IgD-negative memory B cell (primary cell): ENCODE measurements at regions not wholly inside any gene's neighbourhood (a gene's known extent, or its start where the extent isn't known, plus 50 kb on each side); places are given as distances from the start of the nearest gene placed in this dataset.

Experiments
- H3K27ac Mint-ChIP-seq, 3 donors: one replicate each; pipeline ENCODE4 v1.8.0; 2020 to 2022; ENCODE audit warnings: mild to moderate bottlenecking in 3 of 3, mixed read lengths in 3 of 3, moderate library complexity in 1 of 3
- H3K27me3 Mint-ChIP-seq: one replicate; pipeline ENCODE4 v1.8.0; 2021; ENCODE audit warnings: mixed read lengths
- H3K36me3 Mint-ChIP-seq: one replicate; pipeline ENCODE4 v1.8.0; 2020; ENCODE audit warnings: mild to moderate bottlenecking, mixed read lengths
- H3K4me1 Mint-ChIP-seq, 3 donors: one replicate each; pipeline ENCODE4 v1.8.0; 2020 to 2022; ENCODE audit warnings: mixed read lengths in 3 of 3, mild to moderate bottlenecking in 1 of 3
- H3K4me3 Mint-ChIP-seq, 4 donors: one replicate each; pipeline ENCODE4 v1.8.0; 2020 to 2022; ENCODE audit warnings: mild to moderate bottlenecking in 4 of 4, mixed read lengths in 4 of 4, moderate library complexity in 3 of 4
- H3K9me3 Mint-ChIP-seq, 3 donors: one replicate each; pipeline ENCODE4 v1.8.0; 2020 to 2021; ENCODE audit warnings: mixed read lengths in 3 of 3, mild to moderate bottlenecking in 1 of 3

DNA sequence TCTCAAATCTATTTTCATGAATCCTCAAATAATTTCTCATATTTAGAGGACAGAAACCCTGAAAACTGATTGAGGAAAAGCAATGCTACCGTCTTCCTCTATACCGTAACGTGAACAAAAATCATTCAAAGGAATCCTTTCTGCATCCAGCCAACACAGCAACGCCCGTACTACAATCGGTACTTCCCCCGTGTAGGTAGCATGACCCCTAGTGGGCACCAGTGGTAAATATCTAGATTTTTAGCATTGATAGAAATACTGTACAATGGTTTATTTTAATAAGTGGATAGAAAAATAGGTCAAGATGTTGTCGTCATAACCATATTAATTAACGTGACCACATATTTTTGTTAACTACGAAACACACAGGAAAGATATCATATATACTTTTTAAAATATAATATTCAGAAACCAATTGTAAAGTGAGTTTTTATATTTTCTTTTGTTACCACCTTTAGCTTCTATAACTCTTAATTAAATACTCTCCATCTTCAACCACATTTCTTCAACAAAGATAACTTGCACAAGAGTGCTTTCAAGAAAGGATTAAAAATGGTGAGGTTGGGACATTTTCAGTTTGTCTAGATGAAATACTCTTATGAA is 194.1 kb downstream of the SS18 start:
- Mint-ChIP-seq H3K27me3 (peaks cover 1% of the 10 kb centered on the region), H3K36me3 (no peaks in the 10 kb centered on the region), H3K4me1 (peaks cover 0 to 4% (median 3%) of the 10 kb centered on the region in 3 donors), H3K9me3 (peaks cover 0 to 3% (median 0%) of the 10 kb centered on the region in 3 donors), H3K27ac (no peak overlapping the region), H3K4me3 (no peak overlapping the region)

DNA sequence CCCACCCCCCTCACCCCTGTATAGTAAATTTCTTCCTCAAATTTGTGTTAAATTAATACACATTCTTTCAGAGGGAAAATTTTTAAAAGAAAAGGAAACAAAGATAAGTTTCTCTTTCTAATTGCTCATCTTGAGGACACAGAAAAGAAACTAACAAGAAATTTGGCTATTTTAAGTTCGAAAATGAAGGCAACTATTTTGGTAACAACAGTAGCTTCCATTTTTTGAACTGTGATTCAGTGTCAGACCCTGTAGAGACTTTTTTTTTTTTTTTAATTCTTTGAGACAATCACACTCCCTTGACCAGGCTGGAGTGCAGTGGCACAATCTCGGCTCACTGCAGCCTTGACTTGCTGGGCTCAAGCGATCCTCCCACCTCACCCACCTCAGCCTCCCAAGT is 194.9 kb downstream of the SS18 start:
- Mint-ChIP-seq H3K4me3 (peak overlapping the region in 1 of 4 donors; percentile 14), H3K27me3 (no peaks in the 10 kb centered on the region), H3K4me1 (peaks cover 0 to 4% (median 3%) of the 10 kb centered on the region in 3 donors), H3K9me3 (peaks cover 0 to under 1% (median 0%) of the 10 kb centered on the region in 3 donors), H3K36me3 (no peaks in the 10 kb centered on the region), H3K27ac (no peak overlapping the region)

- H3K27me3 Mint-ChIP-seq: peaks cover 2% of the 10 kb centered on the region
These were observed 204.1 kb downstream of the SS18 start for GRCh38 chr18:25886283-25886682.

DNA sequence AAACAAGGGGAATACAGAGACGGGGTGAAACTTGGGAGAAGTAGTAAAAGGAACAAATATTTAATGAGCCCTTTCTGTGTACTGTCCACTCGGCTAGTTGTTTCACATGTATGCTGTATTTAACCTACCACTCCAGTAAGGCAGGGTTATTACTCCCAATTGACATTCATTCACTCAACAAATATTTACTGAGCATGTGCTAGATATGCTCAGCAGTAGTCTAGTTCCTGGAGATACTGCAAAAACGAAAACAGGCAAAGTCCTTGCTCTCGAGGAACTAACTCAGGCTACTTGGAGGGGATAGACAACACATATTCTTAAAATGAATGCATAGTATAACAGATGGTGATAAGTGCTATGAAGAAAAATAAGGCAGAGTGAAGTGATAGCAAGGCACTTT is 207.3 kb downstream of the SS18 start:
- H3K9me3 Mint-ChIP-seq: peaks cover 3 to 14% (median 9%) of the 10 kb centered on the region in 3 donors
- no peaks in the 10 kb centered on the region for H3K4me1 Mint-ChIP-seq
- peaks cover 8% of the 10 kb centered on the region for H3K27me3 Mint-ChIP-seq
- no peak overlapping the region for H3K27ac Mint-ChIP-seq
- no peak overlapping the region for H3K4me3 Mint-ChIP-seq
- H3K36me3 Mint-ChIP-seq: no peaks in the 10 kb centered on the region

More at GRCh38 chr18:25886283-25886682, 204.1 kb downstream of the SS18 start:
- Mint-ChIP-seq H3K9me3 (peaks cover 3 to 14% (median 9%) of the 10 kb centered on the region in 3 donors), H3K36me3 (no peaks in the 10 kb centered on the region), H3K4me3 (peak overlapping the region in 1 of 4 donors; percentile 3), H3K4me1 (no peaks in the 10 kb centered on the region), H3K27ac (no peak overlapping the region)

GRCh38 chr18:25881149-25881548 is 209.3 kb downstream of the SS18 start:
- Mint-ChIP-seq H3K4me3 (no peak overlapping the region), H3K27me3 (peaks cover 7% of the 10 kb centered on the region), H3K36me3 (no peaks in the 10 kb centered on the region), H3K9me3 (peaks cover 1 to 3% (median 3%) of the 10 kb centered on the region in 3 donors), H3K4me1 (no peaks in the 10 kb centered on the region), H3K27ac (no peak overlapping the region)

DNA sequence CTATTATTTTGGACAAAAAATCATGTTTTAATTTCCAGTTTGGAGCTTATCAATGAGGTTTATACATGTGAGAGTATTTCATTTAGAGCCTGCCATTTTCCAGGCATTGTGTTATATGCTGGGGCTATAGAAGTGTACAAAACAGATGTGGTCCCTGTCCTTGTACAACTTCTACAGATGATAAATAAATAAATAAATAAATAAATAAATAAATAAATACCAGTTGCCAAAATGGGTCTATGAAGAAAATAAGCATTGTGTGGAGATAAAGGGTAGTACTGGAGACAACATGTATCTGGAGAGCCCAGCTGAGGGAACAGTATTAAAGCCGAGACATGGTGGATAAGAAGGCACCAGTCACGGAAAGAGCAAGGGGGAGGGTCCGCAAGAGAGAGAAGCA is 210.0 kb downstream of the SS18 start:
- Mint-ChIP-seq H3K27me3 (peaks cover 10% of the 10 kb centered on the region), H3K4me3 (no peak overlapping the region), H3K27ac (no peak overlapping the region), H3K4me1 (no peaks in the 10 kb centered on the region), H3K9me3 (peaks cover 0 to 2% (median 0%) of the 10 kb centered on the region in 3 donors), H3K36me3 (no peaks in the 10 kb centered on the region)

- no peaks in the 10 kb centered on the region for H3K4me1 Mint-ChIP-seq
- H3K9me3 Mint-ChIP-seq: peaks cover 0 to 4% (median 0%) of the 10 kb centered on the region in 3 donors
- H3K4me3 Mint-ChIP-seq: no peak overlapping the region
- H3K27me3 Mint-ChIP-seq: peaks cover 11% of the 10 kb centered on the region
- no peak overlapping the region for H3K27ac Mint-ChIP-seq
- H3K36me3 Mint-ChIP-seq: no peaks in the 10 kb centered on the region
These were observed 214.0 kb downstream of the SS18 start for GRCh38 chr18:25876330-25876948.

- Mint-ChIP-seq H3K4me3 (no peak overlapping the region), H3K9me3 (peaks cover 0 to 7% (median 0%) of the 10 kb centered on the region in 3 donors), H3K36me3 (peaks cover under 1% of the 10 kb centered on the region), H3K27ac (no peak overlapping the region), H3K4me1 (no peaks in the 10 kb centered on the region), H3K27me3 (peaks cover 11% of the 10 kb centered on the region)
These were observed 214.7 kb downstream of the SS18 start for GRCh38 chr18:25875551-25876240.

GRCh38 chr18:25873833-25874232 is 216.6 kb downstream of the SS18 start:
- Mint-ChIP-seq H3K27ac (no peak overlapping the region), H3K4me1 (no peaks in the 10 kb centered on the region), H3K27me3 (peaks cover 10% of the 10 kb centered on the region), H3K4me3 (no peak overlapping the region), H3K36me3 (peaks cover 2% of the 10 kb centered on the region), H3K9me3 (peaks cover 0 to 7% (median 0%) of the 10 kb centered on the region in 3 donors)

- H3K4me3 Mint-ChIP-seq: no peak overlapping the region
- peaks cover 4% of the 10 kb centered on the region for H3K27me3 Mint-ChIP-seq
- H3K27ac Mint-ChIP-seq: no peak overlapping the region
- H3K9me3 Mint-ChIP-seq: peaks cover 0 to 4% (median 1%) of the 10 kb centered on the region in 3 donors
- peaks cover 2% of the 10 kb centered on the region for H3K36me3 Mint-ChIP-seq
- no peaks in the 10 kb centered on the region for H3K4me1 Mint-ChIP-seq
These were observed 224.1 kb downstream of the SS18 start for GRCh38 chr18:25866331-25866730.

- H3K4me1 Mint-ChIP-seq: no peaks in the 10 kb centered on the region
- H3K27me3 Mint-ChIP-seq: peaks cover 2% of the 10 kb centered on the region
- no peaks in the 10 kb centered on the region for H3K36me3 Mint-ChIP-seq
- peaks cover 0 to 4% (median 0%) of the 10 kb centered on the region in 3 donors for H3K9me3 Mint-ChIP-seq
- no peak overlapping the region for H3K27ac Mint-ChIP-seq
- no peak overlapping the region for H3K4me3 Mint-ChIP-seq
These were observed 227.4 kb downstream of the SS18 start for GRCh38 chr18:25862881-25863600.

- Mint-ChIP-seq H3K27me3 (peaks cover 3% of the 10 kb centered on the region), H3K9me3 (no peaks in the 10 kb centered on the region), H3K4me1 (peaks cover 0 to 1% (median 0%) of the 10 kb centered on the region in 3 donors), H3K36me3 (no peaks in the 10 kb centered on the region), H3K4me3 (no peak overlapping the region), H3K27ac (no peak overlapping the region)
These were observed 236.6 kb downstream of the SS18 start for GRCh38 chr18:25853691-25854433.

GRCh38 chr18:25843791-25844190 is 246.6 kb downstream of the SS18 start:
- peaks cover 8% of the 10 kb centered on the region for H3K27me3 Mint-ChIP-seq
- H3K4me3 Mint-ChIP-seq: no peak overlapping the region
- H3K27ac Mint-ChIP-seq: no peak overlapping the region
- peaks cover 0 to 1% (median 0%) of the 10 kb centered on the region in 3 donors for H3K9me3 Mint-ChIP-seq
- no peaks in the 10 kb centered on the region for H3K36me3 Mint-ChIP-seq
- H3K4me1 Mint-ChIP-seq: no peaks in the 10 kb centered on the region

GRCh38 chr18:25842665-25843064 is 247.7 kb downstream of the SS18 start:
- no peaks in the 10 kb centered on the region for H3K4me1 Mint-ChIP-seq
- peaks cover 8% of the 10 kb centered on the region for H3K27me3 Mint-ChIP-seq
- H3K36me3 Mint-ChIP-seq: no peaks in the 10 kb centered on the region
- H3K9me3 Mint-ChIP-seq: peaks cover 0 to 1% (median 0%) of the 10 kb centered on the region in 3 donors
- no peak overlapping the region for H3K4me3 Mint-ChIP-seq
- no peak overlapping the region for H3K27ac Mint-ChIP-seq
